Activated CD4-positive, alpha-beta memory T cell treated with anti-CD3 and anti-CD28 coated beads for 36 hours (primary cell): ENCODE measurements at regions not wholly inside any gene's neighbourhood (a gene's known extent, or its start where the extent isn't known, plus 50 kb on each side); places are given as distances from the start of the nearest gene placed in this dataset.
"Not testable (repeated sequence)": the region's sequence is repeated elsewhere in the genome, so short reads cannot be mapped to it uniquely, and the experiment has no call there.

Source experiments
- CTCF ChIA-PET: fragments of 350-600 bp; sonication (Branson Sonifier 250); formaldehyde crosslinking; loops from one replicate; lab custom pipeline; 2021; ENCODE audit warnings: antibody characterized with exemption, inconsistent platforms; lab: Charles Lee
- POLR2A ChIA-PET: fragments of 350-600 bp; sonication (Branson Sonifier 250); formaldehyde crosslinking; loops from one replicate; lab custom pipeline; 2021; ENCODE audit warnings: antibody characterized with exemption; lab: Charles Lee
- DNase-seq: peaks from one replicate; pipeline ENCODE4 v3.0.0-alpha.2; 2020
- H3K27ac Mint-ChIP-seq: one replicate; pipeline ENCODE4 v1.8.0; 2021; ENCODE audit warnings: mixed read lengths
- H3K27me3 Mint-ChIP-seq: one replicate; pipeline ENCODE4 v1.8.0; 2021; ENCODE audit warnings: mixed read lengths
- H3K36me3 Mint-ChIP-seq: one replicate; pipeline ENCODE4 v1.8.0; 2021; ENCODE audit warnings: mixed read lengths
- H3K4me1 Mint-ChIP-seq: one replicate; pipeline ENCODE4 v1.8.0; 2021; ENCODE audit warnings: low read depth, mixed read lengths
- H3K4me3 Mint-ChIP-seq: one replicate; pipeline ENCODE4 v1.8.0; 2021; ENCODE audit warnings: mild to moderate bottlenecking, mixed read lengths
- H3K9me3 Mint-ChIP-seq: one replicate; pipeline ENCODE4 v1.8.0; 2021; ENCODE audit warnings: mixed read lengths
- intact Hi-C: fragments of 100-400 bp; cut with micrococcal nuclease; formaldehyde crosslinking; loops from one replicate; pipeline ENCODE4 v1.15.1; 2023

- CTCF ChIA-PET, result no interaction called here
- POLR2A ChIA-PET, result no interaction called here
- H3K27ac Mint-ChIP-seq, result no peak overlapping the region
- DNase-seq, result no peak
- H3K9me3 Mint-ChIP-seq, result peaks cover 16% of the 10 kb centered on the region
- H3K27me3 Mint-ChIP-seq, result no peaks in the 10 kb centered on the region
- intact Hi-C loops, result no loop called here
- H3K4me1 Mint-ChIP-seq, result no peaks in the 10 kb centered on the region
- no peaks in the 10 kb centered on the region for H3K36me3 Mint-ChIP-seq
- H3K4me3 Mint-ChIP-seq, result no peak overlapping the region
These were observed 346.0 kb upstream of the DLGAP1 start for GRCh38 chr18:4801151-4801550.

GRCh38 chr18:4797002-4797685 lies 342.0 kb upstream of the DLGAP1 start:
- POLR2A ChIA-PET, result no interaction called here
- Mint-ChIP-seq H3K27me3 (no peaks in the 10 kb centered on the region), H3K9me3 (peaks cover 16% of the 10 kb centered on the region), H3K4me1 (no peaks in the 10 kb centered on the region), H3K4me3 (no peak overlapping the region), H3K27ac (no peak overlapping the region), H3K36me3 (no peaks in the 10 kb centered on the region)
- DNase-seq, result no peak
- intact Hi-C loops, result no loop called here
- CTCF ChIA-PET, result no interaction called here

- DNase-seq, result no peak
- H3K4me1 Mint-ChIP-seq, result no peaks in the 10 kb centered on the region
- no peaks in the 10 kb centered on the region for H3K36me3 Mint-ChIP-seq
- ChIA-PET POLR2A (no interaction called here), CTCF (no interaction called here)
- H3K27me3 Mint-ChIP-seq, result no peaks in the 10 kb centered on the region
- H3K4me3 Mint-ChIP-seq, result no peak overlapping the region
- no peak overlapping the region for H3K27ac Mint-ChIP-seq
- intact Hi-C loops, result no loop called here
- peaks cover 4% of the 10 kb centered on the region for H3K9me3 Mint-ChIP-seq
These were observed 334.4 kb upstream of the DLGAP1 start for GRCh38 chr18:4789506-4789905.

GRCh38 chr18:4781873-4782272 lies 326.8 kb upstream of the DLGAP1 start:
- POLR2A ChIA-PET, result no interaction called here
- Mint-ChIP-seq H3K36me3 (no peaks in the 10 kb centered on the region), H3K4me1 (no peaks in the 10 kb centered on the region), H3K4me3 (no peak overlapping the region), H3K27ac (no peak overlapping the region), H3K9me3 (peaks cover 3% of the 10 kb centered on the region), H3K27me3 (no peaks in the 10 kb centered on the region)
- intact Hi-C loops, result no loop called here
- no peak for DNase-seq
- CTCF ChIA-PET, result no interaction called here

- Mint-ChIP-seq H3K27me3 (no peaks in the 10 kb centered on the region), H3K4me3 (no peak overlapping the region), H3K9me3 (peaks cover 14% of the 10 kb centered on the region), H3K36me3 (no peaks in the 10 kb centered on the region), H3K4me1 (no peaks in the 10 kb centered on the region), H3K27ac (no peak overlapping the region)
- DNase-seq, result no peak
- intact Hi-C loops, result no loop called here
- CTCF ChIA-PET, result no interaction called here
- POLR2A ChIA-PET, result no interaction called here
These were observed 310.3 kb upstream of the DLGAP1 start for GRCh38 chr18:4765401-4765800.

- H3K4me1 Mint-ChIP-seq, result no peaks in the 10 kb centered on the region
- no peak overlapping the region for H3K27ac Mint-ChIP-seq
- no peaks in the 10 kb centered on the region for H3K36me3 Mint-ChIP-seq
- CTCF ChIA-PET, result no interaction called here
- no peak for DNase-seq
- peaks cover 12% of the 10 kb centered on the region for H3K9me3 Mint-ChIP-seq
- no peak overlapping the region for H3K4me3 Mint-ChIP-seq
- intact Hi-C loops, result no loop called here
- no peaks in the 10 kb centered on the region for H3K27me3 Mint-ChIP-seq
- POLR2A ChIA-PET, result no interaction called here
These were observed 307.2 kb upstream of the DLGAP1 start for GRCh38 chr18:4762330-4762729.

- no peak overlapping the region for H3K4me3 Mint-ChIP-seq
- DNase-seq, result no peak
- no peak overlapping the region for H3K27ac Mint-ChIP-seq
- H3K36me3 Mint-ChIP-seq, result no peaks in the 10 kb centered on the region
- ChIA-PET CTCF (no interaction called here), POLR2A (no interaction called here)
- intact Hi-C loops, result no loop called here
- no peaks in the 10 kb centered on the region for H3K4me1 Mint-ChIP-seq
- H3K27me3 Mint-ChIP-seq, result no peaks in the 10 kb centered on the region
- peaks cover 13% of the 10 kb centered on the region for H3K9me3 Mint-ChIP-seq
These were observed 303.9 kb upstream of the DLGAP1 start for GRCh38 chr18:4758980-4759379.

- peaks cover 18% of the 10 kb centered on the region for H3K9me3 Mint-ChIP-seq
- H3K27me3 Mint-ChIP-seq, result no peaks in the 10 kb centered on the region
- POLR2A ChIA-PET, result no interaction called here
- intact Hi-C loops, result no loop called here
- H3K4me1 Mint-ChIP-seq, result no peaks in the 10 kb centered on the region
- CTCF ChIA-PET, result no interaction called here
- H3K27ac Mint-ChIP-seq, result no peak overlapping the region
- DNase-seq, result no peak
- H3K4me3 Mint-ChIP-seq, result no peak overlapping the region
- H3K36me3 Mint-ChIP-seq, result no peaks in the 10 kb centered on the region
These were observed 300.7 kb upstream of the DLGAP1 start for GRCh38 chr18:4755848-4756247.

- H3K27ac Mint-ChIP-seq, H3K4me1 Mint-ChIP-seq, DNase-seq, H3K27me3 Mint-ChIP-seq, CTCF ChIA-PET, H3K36me3 Mint-ChIP-seq, POLR2A ChIA-PET, H3K4me3 Mint-ChIP-seq, intact Hi-C loops: not testable (repeated sequence)
- H3K9me3 Mint-ChIP-seq, result peaks cover 16% of the 10 kb centered on the region
These were observed 298.0 kb upstream of the DLGAP1 start for GRCh38 chr18:4753151-4753550.

- intact Hi-C loops, result no loop called here
- Mint-ChIP-seq H3K36me3 (no peaks in the 10 kb centered on the region), H3K9me3 (peaks cover 16% of the 10 kb centered on the region), H3K4me3 (no peak overlapping the region), H3K4me1 (no peaks in the 10 kb centered on the region), H3K27ac (no peak overlapping the region), H3K27me3 (no peaks in the 10 kb centered on the region)
- ChIA-PET CTCF (interaction anchor here (0.8 kb wide), 1 partner anchor 48 kb away, joined by 3 read pairs; no protein-coding TSS in a partner anchor), POLR2A (no interaction called here)
- DNase-seq, result no peak
These were observed 296.4 kb upstream of the DLGAP1 start for GRCh38 chr18:4751523-4751922.

- Mint-ChIP-seq H3K4me3 (no peak overlapping the region), H3K27me3 (no peaks in the 10 kb centered on the region)
These were observed 295.6 kb upstream of the DLGAP1 start for GRCh38 chr18:4750393-4751346.

GRCh38 chr18:4748975-4749374 lies 293.9 kb upstream of the DLGAP1 start:
- no peak overlapping the region for H3K27ac Mint-ChIP-seq
- intact Hi-C loops, result no loop called here
- H3K4me1 Mint-ChIP-seq, result no peaks in the 10 kb centered on the region
- POLR2A ChIA-PET, result no interaction called here
- H3K9me3 Mint-ChIP-seq, result peaks cover 10% of the 10 kb centered on the region
- H3K4me3 Mint-ChIP-seq, result no peak overlapping the region
- H3K27me3 Mint-ChIP-seq, result no peaks in the 10 kb centered on the region
- CTCF ChIA-PET, result interaction anchor here (2.5 kb wide), 1 partner anchor 18 kb away, joined by 5 read pairs; no protein-coding TSS in a partner anchor
- no peak for DNase-seq
- no peaks in the 10 kb centered on the region for H3K36me3 Mint-ChIP-seq

More at GRCh38 chr18:4750393-4751346, 295.6 kb upstream of the DLGAP1 start:
- Mint-ChIP-seq H3K9me3 (peaks cover 12% of the 10 kb centered on the region), H3K4me1 (no peaks in the 10 kb centered on the region), H3K36me3 (no peaks in the 10 kb centered on the region), H3K27ac (no peak overlapping the region)
- no peak for DNase-seq
- ChIA-PET POLR2A (no interaction called here), CTCF (interaction anchor here (2.5 kb wide), 1 partner anchor 19 kb away, joined by 5 read pairs; no protein-coding TSS in a partner anchor)
- intact Hi-C loops, result no loop called here
